Smooth muscle cell (in vitro differentiated cells): ENCODE measurements at regions not wholly inside any gene's neighbourhood (a gene's known extent, or its start where the extent isn't known, plus 50 kb on each side); places are given as distances from the start of the nearest gene placed in this dataset.

Experiments
- DNase-seq: peaks from one replicate; lab custom pipeline; 2025; ENCODE audit not compliant: unreplicated experiment; lab: John Stamatoyannopoulos, UW
- H2AFZ ChIP-seq: fragments of 200-600 bp; sonication (generic); 2 replicates; pipeline ENCODE4 v1.6.0; 2016; ENCODE audit warnings: antibody characterized with exemption, low read depth, mild to moderate bottlenecking
- H3F3A ChIP-seq: fragments of 200-600 bp; sonication (generic); 2 replicates; pipeline ENCODE4 v1.6.0; 2017; ENCODE audit warnings: antibody characterized with exemption, low read depth
- H3K27ac ChIP-seq: fragments of 200-600 bp; sonication (generic); 2 replicates; pipeline ENCODE4 v1.5.1; 2016; ENCODE audit warnings: low read depth, mild to moderate bottlenecking
- H3K27me3 ChIP-seq: fragments of 200-600 bp; sonication (generic); 2 replicates; pipeline ENCODE4 v1.6.1; 2016; ENCODE audit warnings: low read depth, mild to moderate bottlenecking
- H3K36me3 ChIP-seq: fragments of 200-600 bp; sonication (generic); 2 replicates; pipeline ENCODE4 v1.5.1; 2016; ENCODE audit warnings: low read depth
- H3K4me1 ChIP-seq: fragments of 200-600 bp; sonication (generic); 2 replicates; pipeline ENCODE4 v1.5.1; 2016; ENCODE audit warnings: low read depth
- H3K4me2 ChIP-seq: fragments of 200-600 bp; sonication (generic); 2 replicates; pipeline ENCODE4 v1.6.0; 2016; ENCODE audit warnings: mild to moderate bottlenecking
- H3K4me3 ChIP-seq: fragments of 200-600 bp; sonication (generic); 2 replicates; pipeline ENCODE4 v1.5.1; 2016; ENCODE audit warnings: mild to moderate bottlenecking
- H3K79me2 ChIP-seq: fragments of 200-600 bp; sonication (generic); 2 replicates; pipeline ENCODE4 v1.6.0; 2016; ENCODE audit warnings: low read depth, mild to moderate bottlenecking
- H3K9ac ChIP-seq: fragments of 200-600 bp; sonication (generic); 2 replicates; pipeline ENCODE4 v1.6.0; 2016; ENCODE audit warnings: low read depth
- H3K9me3 ChIP-seq: fragments of 200-600 bp; sonication (generic); replicated peaks from 2 replicates; pipeline ENCODE4 v1.5.1; 2016; ENCODE audit warnings: low read depth
- H4K20me1 ChIP-seq: fragments of 200-600 bp; sonication (generic); 2 replicates; pipeline ENCODE4 v1.6.0; 2016; ENCODE audit warnings: low read depth
- WGBS: methylation state at CpG from one replicate; pipeline ENCODE4 v1.1.7; 2016; ENCODE audit warnings: low lambda C conversion rate; 5-methylcytosine and 5-hydroxymethylcytosine counted together
- TF ChIP-seq, protein P1 (sequence below): fragments of 200-600 bp; sonication (generic); IDR thresholded peaks from 2 replicates; pipeline ENCODE4 v1.5.1; 2017; ENCODE audit warnings: borderline replicate concordance, mild to moderate bottlenecking, antibody characterized with exemption; ENCODE audit not compliant: insufficient read depth, poor library complexity, severe bottlenecking

DNA sequence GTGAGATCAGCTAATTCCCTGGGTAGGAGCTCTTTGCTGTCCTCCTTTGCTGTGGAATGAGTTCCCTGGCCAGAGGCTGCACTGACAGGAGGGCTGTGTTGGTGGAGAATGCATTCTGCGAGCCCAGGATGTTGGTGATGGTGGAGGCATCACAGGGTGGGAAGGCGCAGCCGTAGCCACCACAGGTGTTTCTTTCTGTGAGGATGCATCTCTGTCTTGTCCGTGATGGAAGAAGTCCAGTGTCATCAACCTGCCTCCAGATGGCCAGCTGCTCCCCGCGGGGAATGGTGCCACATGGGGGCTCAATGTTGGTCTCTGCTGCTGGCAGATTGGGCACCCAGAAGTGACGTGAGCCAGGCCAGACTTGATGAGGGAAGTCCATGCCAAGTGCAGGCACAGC lies 972.1 kb downstream of the TBC1D22A start:
- 86% methylated on average over 7 of the region's 7 CpGs for WGBS
- Histone ChIP-seq H3K4me1 (no peaks in the 10 kb centered on the region), H4K20me1 (no peaks in the 10 kb centered on the region), H3K27ac (no peak overlapping the region), H3K9me3 (no peaks in the 10 kb centered on the region), H3K27me3 (no peaks in the 10 kb centered on the region), H3K4me2 (no peak overlapping the region), H3K9ac (no peak overlapping the region), H3F3A (no peaks in the 10 kb centered on the region), H3K79me2 (no peaks in the 10 kb centered on the region), H3K36me3 (no peaks in the 10 kb centered on the region), H2AFZ (no peak overlapping the region), H3K4me3 (no peak overlapping the region)
- TF ChIP-seq, protein P1, sequence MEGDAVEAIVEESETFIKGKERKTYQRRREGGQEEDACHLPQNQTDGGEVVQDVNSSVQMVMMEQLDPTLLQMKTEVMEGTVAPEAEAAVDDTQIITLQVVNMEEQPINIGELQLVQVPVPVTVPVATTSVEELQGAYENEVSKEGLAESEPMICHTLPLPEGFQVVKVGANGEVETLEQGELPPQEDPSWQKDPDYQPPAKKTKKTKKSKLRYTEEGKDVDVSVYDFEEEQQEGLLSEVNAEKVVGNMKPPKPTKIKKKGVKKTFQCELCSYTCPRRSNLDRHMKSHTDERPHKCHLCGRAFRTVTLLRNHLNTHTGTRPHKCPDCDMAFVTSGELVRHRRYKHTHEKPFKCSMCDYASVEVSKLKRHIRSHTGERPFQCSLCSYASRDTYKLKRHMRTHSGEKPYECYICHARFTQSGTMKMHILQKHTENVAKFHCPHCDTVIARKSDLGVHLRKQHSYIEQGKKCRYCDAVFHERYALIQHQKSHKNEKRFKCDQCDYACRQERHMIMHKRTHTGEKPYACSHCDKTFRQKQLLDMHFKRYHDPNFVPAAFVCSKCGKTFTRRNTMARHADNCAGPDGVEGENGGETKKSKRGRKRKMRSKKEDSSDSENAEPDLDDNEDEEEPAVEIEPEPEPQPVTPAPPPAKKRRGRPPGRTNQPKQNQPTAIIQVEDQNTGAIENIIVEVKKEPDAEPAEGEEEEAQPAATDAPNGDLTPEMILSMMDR: no peak
- DNase-seq: no peak

DNA sequence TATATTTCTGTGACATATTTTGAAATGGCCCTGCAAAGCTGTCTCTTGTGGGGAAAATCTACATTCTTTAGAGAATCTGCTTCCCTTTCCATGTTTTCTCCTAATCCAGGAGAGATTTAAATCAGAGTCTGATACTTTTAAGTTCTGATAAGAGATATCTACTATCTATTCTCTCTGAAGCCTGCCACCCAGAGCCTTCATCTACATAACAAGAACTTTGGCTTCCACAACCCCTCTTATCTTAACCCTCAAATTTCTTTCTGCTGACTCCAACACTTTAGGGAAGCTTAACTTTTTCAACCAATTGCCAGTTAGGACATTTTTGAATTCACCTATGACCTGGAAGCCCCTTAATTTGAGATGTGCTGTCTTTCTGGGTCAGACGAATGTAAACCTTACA lies 965.2 kb downstream of the TBC1D22A start:
- Histone ChIP-seq H3K9ac (no peak overlapping the region), H3K36me3 (no peaks in the 10 kb centered on the region), H3K27ac (no peak overlapping the region), H3K79me2 (no peaks in the 10 kb centered on the region), H3K27me3 (no peaks in the 10 kb centered on the region), H3K9me3 (no peaks in the 10 kb centered on the region), H3K4me1 (no peaks in the 10 kb centered on the region), H3K4me3 (no peak overlapping the region), H3K4me2 (no peak overlapping the region), H3F3A (no peaks in the 10 kb centered on the region), H4K20me1 (no peaks in the 10 kb centered on the region), H2AFZ (no peak overlapping the region)
- 34% methylated on average over 1 of the region's 1 CpG for WGBS
- TF ChIP-seq, protein P1: no peak
- DNase-seq: no peak

DNA sequence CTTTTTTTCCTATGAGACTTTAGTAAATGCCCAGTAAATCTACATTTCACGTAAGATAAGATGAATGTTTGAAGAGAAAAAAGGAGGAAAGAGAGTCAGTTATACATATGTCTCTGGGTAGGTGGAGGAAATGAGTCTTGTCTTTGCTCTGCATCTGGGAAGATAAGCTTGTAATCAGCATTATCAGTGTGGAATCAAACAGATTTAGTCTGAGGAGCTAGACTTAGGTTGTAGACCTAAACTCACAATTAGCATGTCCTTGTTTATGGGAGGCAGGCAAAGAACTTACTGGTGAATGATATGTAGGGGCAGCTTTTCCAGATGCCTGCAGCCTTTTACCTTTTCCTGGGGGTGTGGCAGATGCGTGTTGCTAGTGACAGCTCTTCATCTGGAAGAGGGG lies 962.3 kb downstream of the TBC1D22A start:
- H3K4me1 ChIP-seq: no peaks in the 10 kb centered on the region
- TF ChIP-seq, protein P1: no peak

DNA sequence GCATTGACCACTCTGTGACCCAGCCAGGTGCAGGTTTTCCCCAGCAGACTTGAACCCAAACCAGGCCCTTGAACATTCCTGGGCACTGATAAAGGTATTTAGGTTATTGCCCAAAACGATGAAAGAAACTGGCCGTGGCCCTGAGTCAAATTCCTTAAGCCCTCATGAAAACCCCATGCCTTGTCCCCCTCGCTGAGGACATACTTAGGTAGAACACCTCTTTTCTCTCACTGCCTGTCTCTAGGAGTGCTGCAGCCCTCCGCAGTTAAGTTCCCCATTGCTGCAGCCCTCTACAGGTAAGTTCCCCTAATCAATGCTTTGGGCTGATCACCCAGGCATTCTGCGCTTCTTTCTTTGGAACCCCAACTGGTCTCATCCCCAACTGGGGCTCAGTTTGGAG lies 961.6 kb downstream of the TBC1D22A start:
- no peak overlapping the region for H3K27ac ChIP-seq
- H4K20me1 ChIP-seq: no peaks in the 10 kb centered on the region
- DNase-seq: no peak
- H3K36me3 ChIP-seq: no peaks in the 10 kb centered on the region
- H2AFZ ChIP-seq: no peak overlapping the region
- no peaks in the 10 kb centered on the region for H3K27me3 ChIP-seq
- H3K79me2 ChIP-seq: no peaks in the 10 kb centered on the region
- 54% methylated on average over 5 of the region's 5 CpGs for WGBS
- no peaks in the 10 kb centered on the region for H3K4me1 ChIP-seq
- no peaks in the 10 kb centered on the region for H3K9me3 ChIP-seq
- H3K9ac ChIP-seq: no peak overlapping the region
- no peak overlapping the region for H3K4me2 ChIP-seq
- H3F3A ChIP-seq: no peaks in the 10 kb centered on the region
- TF ChIP-seq, protein P1: no peak
- H3K4me3 ChIP-seq: no peak overlapping the region

More for the DNA sequence above, 962.3 kb downstream of the TBC1D22A start:
- Histone ChIP-seq H3K79me2 (no peaks in the 10 kb centered on the region), H3K9me3 (no peaks in the 10 kb centered on the region), H3K4me3 (no peak overlapping the region), H3K27ac (no peak overlapping the region), H2AFZ (peak overlapping the region; percentile 8), H3K4me2 (no peak overlapping the region), H3K27me3 (no peaks in the 10 kb centered on the region), H4K20me1 (no peaks in the 10 kb centered on the region), H3K36me3 (no peaks in the 10 kb centered on the region), H3F3A (no peaks in the 10 kb centered on the region), H3K9ac (no peak overlapping the region)
- WGBS: 35% methylated on average over 2 of the region's 2 CpGs
- DNase-seq: no peak
